ENCODE measurements at regions not wholly inside any gene's neighbourhood (a gene's known extent, or its start where the extent isn't known, plus 50 kb on each side); places are given as distances from the start of the nearest gene placed in this dataset.
A peak's percentile ranks its signal among the peaks of the same experiment; 100 is the strongest.

DNA sequence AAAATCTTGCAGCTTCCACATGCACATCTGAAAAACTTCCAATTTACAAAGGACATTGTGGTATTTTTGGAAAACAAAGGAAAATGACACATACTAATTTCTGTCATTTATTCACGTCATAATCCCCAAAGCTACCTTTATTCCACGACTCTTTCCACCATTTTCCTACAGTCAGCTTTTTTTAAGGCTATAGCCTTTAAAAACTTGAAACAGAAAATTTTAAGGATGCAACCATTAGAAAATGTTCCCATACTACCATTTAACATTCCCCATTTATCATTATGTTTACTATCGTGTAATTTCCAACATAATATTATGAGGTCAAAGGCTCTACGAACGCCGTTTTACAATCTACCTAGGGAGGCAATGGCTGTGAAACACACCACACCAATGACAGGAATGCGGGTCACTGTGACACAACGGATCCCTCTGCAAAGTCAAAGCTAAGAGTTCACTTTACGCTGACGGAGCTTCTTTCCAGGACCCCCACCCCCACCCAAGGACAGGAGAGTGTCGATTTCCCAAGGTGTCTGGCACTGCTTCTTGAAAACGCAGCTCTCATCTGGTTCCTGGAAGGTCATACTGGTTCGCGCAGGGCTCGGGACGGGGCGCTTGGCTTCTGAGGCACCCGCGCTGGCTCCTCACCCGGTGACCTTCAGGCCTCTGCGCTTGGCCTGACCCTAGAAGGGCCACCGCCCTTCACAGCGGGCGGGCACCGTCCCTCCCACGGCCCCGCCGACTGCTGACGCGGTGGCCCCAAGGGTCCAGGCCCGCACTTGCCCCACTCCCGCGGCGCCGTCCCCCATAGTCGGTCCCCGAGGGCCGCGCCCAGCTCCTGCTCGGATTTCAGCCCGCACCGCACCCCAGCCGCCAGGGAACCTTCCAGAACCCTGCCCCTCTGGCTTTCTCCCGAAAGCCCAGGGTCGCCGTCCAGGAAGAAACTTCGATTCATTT lies 50.5 kb upstream of the ATF3 start:
- DNase-seq = peak in 14 of 58 donors; percentile 36 to 89 (median 62)

DNA sequence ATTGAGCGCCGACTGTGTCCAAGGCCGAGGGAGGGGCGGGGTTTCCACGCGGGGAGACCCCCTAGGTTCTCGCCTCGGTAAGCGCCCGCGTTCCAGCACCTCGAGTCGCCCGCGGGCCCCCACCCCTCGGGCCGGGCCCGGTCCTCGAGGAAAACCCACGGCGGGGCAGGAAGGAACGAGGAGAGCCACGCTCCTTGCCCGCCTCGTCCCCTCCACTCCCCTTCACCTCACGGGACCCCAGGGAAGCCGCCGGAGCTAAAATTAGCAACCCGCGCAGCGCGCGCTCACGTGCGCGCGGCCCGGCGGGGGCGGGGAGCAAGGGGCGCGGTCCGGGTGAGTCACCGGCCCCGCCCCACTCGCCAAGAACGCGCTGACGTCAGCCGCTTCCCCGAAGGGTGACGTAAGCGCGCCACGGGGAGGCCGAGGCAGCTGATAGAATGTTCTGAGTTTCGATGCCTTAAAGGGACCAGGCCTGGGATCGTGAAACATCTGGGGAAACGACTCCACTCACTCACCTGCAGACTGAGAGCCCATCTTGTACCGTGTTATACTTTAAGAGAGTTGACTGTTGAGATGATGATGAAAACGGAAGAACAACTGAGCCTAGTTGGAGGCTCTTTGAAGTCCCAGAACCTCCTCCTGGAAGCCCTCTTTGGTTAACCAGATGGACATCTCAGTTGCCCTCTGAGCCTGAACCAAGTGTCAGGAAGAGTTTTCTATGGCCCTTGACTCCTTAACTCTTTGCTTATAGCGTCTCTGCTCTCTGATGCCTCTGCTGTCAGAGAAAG lies 49.7 kb upstream of the ATF3 start:
- DNase-seq = peak; percentile 12 to 94 (median 82)

Measured in anterior cingulate cortex (tissue), 58 donors.